HG03520 (cell line): ENCODE measurements at regions not wholly inside any gene's neighbourhood (a gene's known extent, or its start where the extent isn't known, plus 50 kb on each side); places are given as distances from the start of the nearest gene placed in this dataset.

Experiments
- ATAC-seq: cut with Tn5 transposase; IDR thresholded peaks from one replicate; pipeline ENCODE4 v1.9.1; 2021; ENCODE audit warnings: mild to moderate bottlenecking, moderate library complexity; ENCODE audit not compliant: unreplicated experiment

DNA sequence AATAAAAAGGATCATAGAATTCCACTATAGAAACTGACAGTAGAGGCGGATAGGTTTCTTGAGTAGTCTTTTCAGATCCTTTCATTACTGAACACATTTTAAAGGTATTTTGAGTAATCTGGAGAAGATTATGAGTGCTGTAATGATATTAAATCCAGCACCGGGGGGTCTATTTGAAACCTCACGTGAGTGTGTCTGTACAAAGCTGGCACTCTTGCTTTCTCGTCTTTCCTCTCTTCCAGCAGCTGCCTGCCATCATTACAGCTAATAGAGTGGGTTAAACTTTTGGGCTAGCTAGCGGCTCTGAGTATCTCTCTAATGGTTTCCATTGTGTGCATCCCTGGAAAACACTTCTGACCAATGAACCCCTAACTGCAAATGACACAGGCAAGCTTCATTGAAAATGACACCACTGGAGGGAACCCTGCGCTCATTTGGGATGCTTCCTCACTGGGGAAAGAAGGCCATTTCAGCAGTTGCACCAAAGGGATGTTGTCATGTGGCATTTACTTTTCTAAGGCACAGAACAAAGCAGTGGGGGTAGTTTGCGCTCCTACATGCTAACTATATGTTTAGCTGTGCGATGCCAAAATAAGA, 101.0 kb downstream of the HRH4 start:
- ATAC-seq, result no peak

DNA sequence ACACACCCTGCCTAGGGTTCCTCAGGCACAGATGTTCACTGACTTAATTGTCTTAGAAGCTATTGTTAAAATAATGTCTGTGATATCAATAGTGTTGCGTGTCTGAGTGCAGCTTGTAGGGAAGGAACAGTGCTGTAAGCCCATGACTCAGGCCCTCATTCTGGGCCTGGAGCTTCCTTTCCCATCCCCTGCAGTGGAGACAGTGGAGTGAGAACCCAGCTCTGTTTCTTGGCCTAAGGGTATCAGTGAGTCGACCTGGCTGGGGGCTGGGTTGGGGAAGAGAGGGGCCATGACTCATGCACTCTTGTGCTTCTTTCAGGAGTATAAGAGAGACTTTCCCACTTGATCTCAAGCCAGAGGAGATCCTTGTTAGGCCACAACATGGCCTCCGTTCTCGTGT, 106.8 kb downstream of the HRH4 start:
- ATAC-seq, result no peak

DNA sequence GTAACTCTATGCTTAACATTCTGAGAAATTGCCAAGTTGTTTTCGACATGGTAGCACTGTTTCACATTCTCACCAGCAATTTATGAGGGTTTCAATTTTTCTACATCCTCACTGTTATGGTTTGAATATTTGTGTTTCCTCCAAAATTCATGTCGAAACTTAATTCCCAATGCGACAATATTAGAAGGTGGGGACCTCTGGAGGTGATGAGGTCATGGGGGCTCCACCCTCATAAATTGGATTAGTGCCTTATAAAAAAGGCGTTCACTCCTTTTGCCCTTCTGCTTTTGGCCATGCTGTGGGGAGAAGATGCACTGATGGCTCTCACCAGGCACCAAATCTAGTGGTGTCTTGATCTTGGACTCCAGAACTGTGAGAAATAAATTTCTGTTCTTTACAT, 110.3 kb downstream of the HRH4 start:
- no peak for ATAC-seq

DNA sequence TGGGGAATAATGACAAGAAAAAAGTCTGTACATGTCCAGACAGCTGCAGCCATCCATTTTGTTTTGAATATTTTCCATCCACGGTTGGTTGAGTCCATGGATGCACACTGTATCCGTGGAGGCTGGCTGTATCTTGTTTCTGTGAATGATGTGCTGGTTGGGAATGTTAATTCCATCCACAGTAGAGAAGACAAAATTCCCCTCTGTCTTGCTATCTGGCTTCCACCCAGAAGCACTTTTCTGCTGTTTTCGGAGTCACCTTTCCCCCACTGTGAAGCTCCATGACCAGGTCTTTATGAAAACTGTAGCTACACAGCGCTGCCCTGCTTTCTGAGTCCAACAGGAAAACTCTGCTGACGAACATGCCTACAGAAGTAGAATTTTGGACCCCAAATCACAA, 122.3 kb downstream of the HRH4 start:
- no peak for ATAC-seq

DNA sequence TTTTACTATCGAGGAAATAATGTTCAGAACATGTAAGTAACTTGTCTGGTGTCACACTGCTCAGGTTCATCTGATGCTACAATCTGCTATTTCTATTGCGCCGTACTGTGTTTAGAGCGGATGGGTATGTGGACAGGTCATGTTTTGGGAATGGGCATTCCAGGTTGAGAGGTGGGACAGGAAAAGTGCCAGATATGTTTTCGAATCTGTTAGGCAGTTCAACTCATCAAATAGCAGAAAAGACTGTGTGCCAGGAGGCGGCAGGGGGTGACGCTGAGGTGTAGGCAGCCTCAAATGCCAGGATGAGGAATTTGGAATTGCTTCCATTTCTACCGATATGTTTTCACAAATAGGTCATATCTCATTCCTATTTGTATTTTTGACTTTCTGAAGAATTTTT, 123.8 kb downstream of the HRH4 start:
- no peak for ATAC-seq

DNA sequence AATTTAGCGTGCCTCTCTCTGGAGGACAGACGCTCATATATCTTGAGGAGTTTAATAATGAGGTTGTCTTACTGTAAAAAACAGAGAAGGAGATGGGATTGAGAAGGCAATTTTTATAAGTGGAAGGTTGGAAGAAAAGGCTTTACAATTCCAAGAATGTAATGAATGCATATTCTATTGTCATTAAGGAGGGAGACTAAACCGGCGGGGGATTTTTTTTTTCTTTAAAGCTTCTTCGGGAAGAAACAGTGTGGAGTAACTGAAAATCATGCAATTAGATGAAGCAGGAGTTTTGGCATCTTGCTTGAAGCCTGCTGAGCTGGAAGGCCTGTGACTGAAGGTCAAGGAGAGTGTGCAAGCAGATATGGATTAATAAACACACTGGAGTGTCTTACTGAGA, 124.4 kb downstream of the HRH4 start:
- ATAC-seq, result no peak

DNA sequence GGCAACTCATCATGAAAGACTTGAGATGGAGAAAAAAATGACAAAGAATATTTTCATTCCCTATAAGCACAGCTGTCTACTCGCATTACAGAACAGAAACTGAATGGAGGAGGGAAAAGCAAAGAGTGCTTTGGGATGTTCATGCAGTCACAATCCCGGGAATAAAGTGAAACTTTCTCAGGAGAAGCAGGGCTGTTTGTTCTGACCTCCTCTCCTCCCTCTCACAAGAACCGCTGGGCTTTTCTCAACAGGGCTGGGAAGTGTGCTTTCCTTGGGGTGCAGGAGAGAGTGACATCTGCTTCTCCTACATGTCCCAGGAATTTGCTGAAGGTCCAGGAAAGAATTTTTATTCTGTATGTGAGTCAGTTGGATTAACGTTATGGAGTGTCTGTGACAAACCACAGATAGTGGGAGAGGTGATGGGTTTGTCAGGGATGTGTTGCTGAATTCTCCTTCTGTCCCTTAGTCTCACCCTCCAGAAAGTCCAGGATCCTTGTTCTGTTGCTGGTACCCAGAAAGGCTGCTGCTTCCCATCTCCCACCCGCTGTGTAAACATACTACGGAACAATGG, 125.6 kb downstream of the HRH4 start:
- ATAC-seq, result no peak

DNA sequence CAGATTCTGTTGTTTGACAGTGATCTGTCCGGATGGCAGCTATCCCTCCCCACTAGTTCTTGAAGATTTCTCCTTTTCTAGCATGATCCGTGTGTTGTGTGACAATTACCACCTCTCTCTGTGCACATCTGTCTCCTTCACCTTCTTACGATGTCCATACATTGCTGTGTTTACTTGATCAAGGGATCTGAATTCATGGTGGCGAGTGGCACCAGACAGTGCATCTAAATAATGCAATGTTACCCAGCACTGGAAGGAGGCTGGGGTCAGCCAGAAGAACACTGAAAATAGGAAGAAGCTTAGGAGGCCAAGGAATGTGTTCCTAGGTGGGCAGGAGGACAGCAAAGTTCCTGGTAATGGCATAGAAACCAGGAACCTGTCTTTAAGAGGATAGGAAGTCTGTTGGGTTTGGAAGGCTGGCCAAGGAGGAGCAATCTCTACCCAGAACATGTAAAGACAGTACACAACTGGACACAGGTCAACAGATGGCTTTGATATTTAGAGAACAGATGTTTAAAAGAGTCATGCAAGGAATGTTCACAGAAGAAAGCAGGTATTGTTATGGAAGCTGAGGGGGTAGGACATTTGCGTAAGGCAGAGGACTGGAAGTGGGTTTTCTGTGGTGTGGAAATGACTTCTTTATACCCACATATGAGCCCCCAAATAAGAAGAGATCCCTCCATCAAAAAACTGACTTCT, 126.4 kb downstream of the HRH4 start:
- ATAC-seq, result no peak

DNA sequence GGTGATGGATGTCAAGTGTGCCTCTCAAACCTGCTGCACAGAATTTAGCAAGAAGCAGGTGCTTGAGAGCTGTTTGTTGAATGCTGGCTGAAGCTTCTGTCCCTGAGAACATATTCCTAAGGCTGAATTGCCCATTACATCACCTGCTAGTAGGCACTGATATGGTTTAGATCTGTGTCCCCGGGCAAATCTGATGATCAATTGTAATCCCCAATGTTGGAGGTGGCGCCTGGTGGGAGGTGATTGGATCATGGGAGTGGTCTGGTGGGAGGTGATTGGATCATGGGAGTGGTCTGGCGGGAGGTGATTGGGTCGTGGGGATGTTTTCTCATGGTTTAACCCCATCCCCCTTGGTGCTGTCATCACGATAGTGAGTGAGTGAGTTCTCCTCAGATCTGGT, 128.0 kb downstream of the HRH4 start:
- no peak for ATAC-seq

DNA sequence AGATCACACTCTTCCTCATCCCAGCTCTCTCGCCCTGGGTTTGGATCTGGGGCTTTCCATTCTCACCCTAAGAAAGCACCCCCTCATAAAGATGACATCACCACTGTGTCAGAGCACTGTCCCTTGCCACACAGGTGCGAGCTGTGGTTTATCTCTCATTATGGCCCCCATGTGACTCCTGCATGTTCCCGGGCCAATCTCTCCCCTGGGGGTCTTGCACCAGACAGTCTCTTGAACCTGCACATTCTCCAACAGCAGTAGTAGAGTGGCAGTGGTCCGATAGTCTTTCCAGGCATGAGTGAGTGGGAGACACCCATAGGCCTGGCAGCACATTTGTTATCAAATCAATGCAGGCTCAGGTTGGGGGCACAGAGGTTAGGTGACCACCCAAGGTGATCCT, 130.5 kb downstream of the HRH4 start:
- ATAC-seq, result no peak

DNA sequence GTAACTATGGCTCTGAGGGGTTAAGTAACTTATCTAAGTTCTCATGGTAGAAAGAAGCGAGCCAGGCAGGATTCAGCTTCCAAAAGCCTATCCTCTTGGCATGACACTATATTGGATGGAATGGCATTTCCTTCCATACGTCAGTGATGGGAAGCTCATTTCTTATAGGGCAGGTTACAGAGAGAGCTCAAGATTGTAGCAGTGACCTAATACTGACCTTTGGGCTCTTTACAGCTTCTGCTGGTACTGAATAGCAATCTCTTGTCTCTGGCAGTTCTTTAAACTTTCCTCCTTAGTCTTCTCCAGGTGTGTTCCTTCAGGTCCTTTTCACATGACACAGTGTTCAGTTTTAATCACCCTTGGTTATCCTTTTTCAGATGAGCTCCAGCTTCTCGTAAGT, 133.0 kb downstream of the HRH4 start:
- no peak for ATAC-seq

DNA sequence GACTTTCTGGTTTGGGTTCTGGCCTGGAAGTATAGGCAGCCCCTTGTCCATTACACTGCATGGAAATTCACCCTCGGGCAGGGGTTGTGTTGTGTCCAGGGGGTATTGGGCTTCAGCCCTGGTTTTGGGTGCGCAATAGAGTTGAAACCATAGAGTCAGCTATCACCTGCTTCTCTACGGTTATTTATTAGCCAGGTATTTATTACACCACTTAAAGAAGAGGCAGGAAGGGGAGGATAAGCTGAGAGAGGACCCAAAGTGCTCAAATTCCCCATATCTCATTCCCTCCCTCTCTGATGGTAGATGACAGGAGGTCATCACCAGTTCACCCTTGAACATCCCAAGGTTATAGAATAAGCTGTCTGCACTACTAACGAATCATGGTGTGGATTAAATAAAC, 133.4 kb downstream of the HRH4 start:
- no peak for ATAC-seq

DNA sequence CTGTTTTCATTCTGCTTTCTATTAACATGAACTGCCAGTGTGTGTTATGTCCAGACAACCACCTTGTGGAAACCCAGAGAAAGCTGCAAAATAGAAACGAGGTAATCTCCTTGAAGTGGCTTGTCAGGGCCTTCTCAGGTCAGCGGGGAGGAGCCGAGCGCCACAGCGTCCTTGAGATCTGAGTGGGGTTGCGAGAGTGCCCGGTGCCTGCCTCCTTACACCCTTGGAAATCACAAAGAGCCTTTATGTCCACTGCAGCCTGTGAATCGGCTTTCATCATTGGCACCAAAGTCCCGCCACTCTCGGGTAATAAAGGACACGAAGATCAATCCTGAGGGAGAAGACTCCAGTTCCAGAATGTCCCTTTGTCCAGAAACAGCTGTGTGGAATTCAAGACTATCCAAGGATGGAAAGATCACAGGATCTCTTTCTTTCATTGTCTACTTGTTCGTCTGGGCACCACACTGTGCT, 135.2 kb downstream of the HRH4 start:
- ATAC-seq, result no peak

DNA sequence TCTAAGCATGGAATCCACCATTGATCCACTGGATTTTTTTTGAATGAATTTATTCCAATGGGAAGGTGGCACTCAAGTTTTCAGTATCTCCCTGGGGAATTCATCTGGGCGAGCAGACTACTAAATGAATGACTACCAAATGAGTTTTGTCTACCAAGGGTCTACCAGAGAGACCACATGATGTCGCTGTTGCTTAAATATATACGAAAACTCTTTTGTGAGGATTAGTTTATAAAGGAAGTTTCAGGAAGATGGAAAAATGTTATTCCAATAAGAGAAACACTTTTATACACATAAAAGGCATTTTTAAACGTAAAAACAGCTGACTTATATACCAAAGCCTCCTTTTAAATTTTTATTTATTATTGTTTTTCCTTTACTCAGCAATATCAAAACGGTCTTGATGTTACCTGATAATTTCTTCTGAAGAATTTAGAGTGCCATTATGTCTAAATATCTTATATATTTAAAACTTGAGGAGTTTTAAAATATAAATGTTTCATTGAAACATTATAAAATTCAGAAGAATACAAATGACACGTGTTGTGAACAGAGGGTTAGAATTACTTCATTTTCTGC, 139.7 kb downstream of the HRH4 start:
- ATAC-seq, result no peak

DNA sequence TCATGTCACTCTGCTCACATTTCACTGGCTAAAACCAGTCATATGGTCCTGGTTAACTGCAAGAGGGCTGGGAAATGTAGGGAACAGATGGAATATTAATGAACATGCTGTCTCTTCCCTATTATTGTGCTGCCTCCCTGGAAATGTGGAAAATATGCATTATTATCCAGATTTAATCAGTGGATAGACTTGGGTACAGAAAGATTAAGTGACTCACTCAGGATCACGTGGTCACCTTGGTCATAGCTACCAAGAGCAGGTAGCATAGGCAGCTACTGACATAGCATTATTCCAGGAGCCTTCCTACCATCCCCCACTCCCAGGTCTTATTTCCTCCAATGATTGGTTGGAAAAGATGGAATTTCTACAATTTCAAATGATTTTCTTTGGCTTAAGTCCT, 141.1 kb downstream of the HRH4 start:
- ATAC-seq, result no peak

DNA sequence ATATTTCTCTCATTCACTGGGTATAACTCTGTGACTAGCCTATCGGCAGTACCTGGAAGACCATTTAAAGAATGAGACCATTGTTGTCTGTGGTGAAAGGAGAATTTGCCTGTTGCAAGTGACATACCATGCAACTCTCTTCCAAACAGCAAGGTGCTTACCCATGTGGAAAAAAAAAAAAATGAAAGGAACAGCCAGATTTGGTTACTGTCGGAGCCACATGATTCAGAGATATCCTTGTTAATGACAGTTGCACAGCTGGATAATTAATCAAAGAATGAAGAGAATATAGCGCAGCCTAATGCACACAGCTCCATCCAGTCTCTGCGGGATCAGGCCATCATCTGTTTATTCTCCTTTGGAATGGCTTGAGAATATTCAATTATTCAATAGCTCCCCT, 141.8 kb downstream of the HRH4 start:
- ATAC-seq, result no peak

DNA sequence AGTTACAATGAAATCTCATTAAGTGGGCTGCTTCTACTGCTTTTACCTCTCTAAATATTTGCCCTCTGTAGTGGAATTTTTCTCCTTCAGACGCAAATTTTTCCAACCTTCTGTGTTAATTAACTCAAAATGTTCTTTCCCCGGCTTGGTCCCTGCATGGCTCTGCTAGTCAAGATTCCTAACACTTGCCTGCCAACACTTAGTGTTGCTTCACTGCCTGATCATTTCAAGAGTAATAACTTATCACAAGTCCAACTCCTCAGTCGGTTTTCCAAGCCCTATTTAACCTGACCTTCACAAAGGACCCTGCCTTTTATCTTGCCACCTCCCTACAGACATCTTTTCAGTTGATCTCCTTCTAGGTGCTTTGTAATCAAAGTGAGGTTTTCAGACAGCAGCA, 142.7 kb downstream of the HRH4 start:
- no peak for ATAC-seq

DNA sequence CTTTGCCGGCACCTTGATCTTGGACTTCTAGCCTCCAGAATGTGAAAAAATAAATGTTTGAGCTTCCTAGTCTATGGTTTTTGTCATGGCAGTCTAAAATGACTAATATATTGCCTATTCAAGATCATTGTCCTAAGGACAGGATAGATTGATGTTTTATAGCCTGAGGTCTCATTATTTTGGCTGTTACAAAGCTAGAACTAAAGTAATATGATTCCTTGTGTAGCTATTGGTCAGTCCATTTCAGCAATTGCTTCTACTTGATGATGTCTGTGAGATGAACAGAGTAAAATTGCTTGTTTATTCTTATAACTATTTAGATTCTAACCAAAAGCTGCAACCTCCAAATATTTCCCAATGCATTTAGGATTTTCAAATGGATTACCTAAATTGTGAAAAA, 145.0 kb downstream of the HRH4 start:
- ATAC-seq, result no peak

DNA sequence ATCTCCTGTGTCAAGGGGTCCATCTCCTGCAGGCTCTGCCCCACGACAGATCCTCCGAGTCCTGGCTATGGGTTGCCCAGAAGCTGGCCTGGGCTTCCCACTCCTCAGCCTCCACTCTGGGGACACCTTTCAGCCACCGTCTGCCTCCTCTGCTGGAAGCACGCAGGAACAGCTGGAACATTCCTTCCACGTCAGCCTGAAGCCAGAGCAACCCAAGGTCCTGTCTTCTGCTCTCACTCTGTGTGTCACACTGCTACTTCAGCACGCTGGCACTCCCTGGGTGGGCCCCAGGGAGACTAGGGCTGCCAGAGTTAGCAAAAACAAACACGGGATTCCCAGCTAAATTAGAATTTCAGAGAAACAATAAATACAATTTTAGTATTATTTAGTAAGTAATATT, 148.8 kb downstream of the HRH4 start:
- no peak for ATAC-seq

DNA sequence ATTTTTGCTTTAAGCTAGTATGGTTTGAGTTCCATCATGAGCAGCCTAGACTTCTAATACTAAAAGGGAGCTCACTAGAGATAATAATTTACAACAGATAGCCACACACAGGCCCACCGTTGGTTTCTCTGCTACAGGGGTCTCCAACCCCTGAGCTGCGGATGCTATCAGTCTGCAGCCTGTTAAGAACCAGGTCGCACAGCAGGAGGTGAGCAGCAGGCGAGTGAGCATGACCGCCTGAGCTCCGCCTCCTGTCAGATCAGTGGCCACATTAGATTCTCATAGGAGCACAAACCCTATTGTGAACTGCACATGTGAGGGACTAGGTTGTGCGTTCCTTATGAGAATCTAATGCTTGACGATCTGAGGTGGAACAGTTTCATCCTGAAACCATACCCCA, 150.6 kb downstream of the HRH4 start:
- ATAC-seq, result no peak

DNA sequence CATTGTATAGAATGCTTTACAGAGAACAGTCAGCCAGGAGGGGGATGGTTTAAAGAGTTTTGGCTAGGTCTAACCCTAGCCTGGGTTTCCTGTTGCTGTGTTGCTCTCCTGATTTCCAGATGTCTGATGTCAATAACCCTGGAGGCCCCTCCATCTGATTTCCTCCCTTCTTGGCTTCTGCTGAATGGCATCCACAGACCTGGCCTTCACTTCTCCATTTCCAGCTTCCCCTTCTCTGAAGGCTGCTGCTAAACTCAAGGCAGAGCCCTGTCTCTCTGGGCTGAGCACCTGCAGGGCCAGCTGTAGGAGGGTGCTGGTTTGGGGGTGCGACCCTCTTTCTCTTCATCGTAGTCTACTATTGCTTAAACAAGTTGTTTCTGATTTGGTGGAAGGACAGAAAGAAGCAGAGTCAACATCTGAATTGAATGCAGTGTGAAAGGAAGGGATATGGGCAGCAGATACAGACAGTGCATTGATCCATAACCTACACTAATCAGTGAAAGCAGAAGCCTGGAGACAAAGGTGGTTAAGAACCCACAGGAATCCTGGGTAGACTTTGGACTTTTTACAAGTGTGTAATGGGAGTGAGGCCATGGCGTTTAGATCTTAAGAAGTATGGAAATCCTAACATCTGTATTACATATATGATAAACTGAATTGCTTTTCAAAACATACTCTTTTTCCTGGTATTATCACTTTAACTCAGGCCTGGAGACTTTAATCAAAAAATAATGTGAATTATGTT, 153.6 kb downstream of the HRH4 start:
- ATAC-seq, result no peak

DNA sequence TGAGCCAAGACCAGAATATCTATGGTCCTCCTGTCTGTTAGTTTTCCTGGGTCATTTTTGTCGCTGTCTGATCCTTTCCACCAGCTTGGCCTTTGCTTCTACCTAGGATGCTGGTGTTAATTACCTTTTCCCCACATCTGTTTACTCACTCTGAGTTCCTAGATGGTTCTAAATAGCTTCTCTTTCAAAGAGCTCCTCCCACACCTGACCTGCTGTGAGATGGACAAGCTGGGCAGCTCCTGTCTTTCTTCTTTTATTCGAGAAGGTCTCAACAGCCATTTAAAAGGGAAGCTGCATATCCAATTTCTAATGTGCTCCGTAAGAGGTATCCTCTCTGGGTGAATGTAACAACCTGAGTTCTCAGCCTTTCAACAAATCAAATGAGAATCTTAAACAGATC, 156.2 kb downstream of the HRH4 start:
- ATAC-seq, result no peak
